NOMO-1 treated with dmso at 0.1 percent for 144 hours (cell line): ENCODE measurements at regions not wholly inside any gene's neighbourhood (a gene's known extent, or its start where the extent isn't known, plus 50 kb on each side); places are given as distances from the start of the nearest gene placed in this dataset.

ENCODE experiments used
- DNase-seq: peaks from one replicate; lab custom pipeline; 2025; ENCODE audit not compliant: unreplicated experiment; lab: John Stamatoyannopoulos, UW

GRCh38 chr7:131620673-131621609 is 64.5 kb upstream of the PODXL start:
- no peak for DNase-seq

- no peak for DNase-seq
Observed at GRCh38 chr7:131619336-131620305, 63.2 kb upstream of the PODXL start.

- no peak for DNase-seq
Observed at GRCh38 chr7:131618391-131618790, 62.0 kb upstream of the PODXL start.

DNA sequence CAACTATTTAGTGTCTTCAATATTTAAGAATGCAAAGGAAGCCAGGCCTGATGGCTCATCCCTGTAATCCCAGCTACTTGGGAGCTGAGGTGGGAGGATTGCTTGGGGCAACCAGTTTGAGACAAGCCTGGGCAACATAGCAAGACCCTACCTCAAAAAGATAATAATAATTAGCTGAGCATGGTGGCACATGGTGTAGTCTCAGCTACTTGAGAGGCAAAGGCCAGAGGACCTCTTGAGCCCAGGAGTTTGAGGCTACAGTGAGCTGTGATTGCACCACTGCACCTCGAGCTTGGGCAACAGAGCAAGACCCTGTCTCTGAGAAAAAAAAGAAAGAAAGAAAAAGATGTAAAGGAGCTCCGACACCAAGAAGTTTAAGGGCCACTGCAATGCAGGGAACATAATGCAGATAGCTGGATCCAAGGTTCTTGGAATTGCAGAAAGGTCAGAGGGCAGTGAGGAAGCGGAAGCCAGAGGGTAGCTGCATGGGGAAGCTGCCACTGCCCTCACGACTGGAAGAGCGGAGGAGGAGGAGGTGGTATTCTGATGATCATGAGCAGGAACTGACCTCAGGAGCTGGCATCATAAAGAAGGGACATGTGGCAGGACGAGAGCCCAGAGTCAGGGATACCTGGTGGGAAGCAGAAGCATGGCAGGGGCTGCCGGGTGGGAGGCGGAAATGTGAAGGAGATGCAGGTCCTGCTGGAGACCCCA is 60.2 kb upstream of the PODXL start:
- DNase-seq: no peak

- DNase-seq: no peak
Observed at GRCh38 chr7:131613909-131614308, 57.5 kb upstream of the PODXL start.

DNA sequence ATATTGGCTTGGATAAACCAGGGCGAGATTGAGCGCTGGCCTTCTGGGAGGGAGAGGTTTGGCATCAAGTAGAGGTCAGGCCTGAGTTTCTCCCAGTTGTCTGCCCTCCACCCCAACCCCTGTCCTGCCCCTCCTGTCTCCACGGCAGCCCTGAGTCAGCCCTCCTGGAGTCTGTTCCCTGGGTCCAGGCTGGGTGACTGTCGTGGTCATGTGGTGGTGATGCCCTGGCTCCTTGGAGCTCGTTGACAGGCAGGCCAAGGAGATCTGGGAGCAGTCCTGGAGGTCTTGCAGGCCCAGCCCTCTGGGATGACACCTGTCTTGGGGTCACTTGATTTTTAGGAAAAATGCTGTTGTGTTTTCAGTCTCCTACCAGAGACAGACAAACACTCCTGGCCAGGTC is 53.6 kb upstream of the PODXL start:
- DNase-seq: no peak

DNA sequence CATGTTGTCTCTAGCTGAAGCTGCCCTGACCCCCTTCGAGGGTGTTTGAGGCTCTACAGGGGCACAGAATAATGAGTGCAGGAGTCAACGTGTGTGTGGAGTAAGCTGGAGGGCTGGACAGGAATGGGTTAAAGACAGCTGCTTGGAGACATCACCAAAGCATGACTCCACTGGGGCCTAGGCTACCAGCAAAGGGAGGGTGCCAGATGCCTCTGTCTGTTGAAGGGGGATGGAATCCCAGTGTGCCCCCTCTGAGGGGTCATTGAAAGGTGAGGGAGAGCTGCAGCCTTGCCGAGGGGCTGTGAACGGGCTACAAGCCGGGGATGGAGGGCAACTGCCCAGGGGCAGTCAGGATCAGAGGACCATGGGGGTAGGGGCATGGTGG is 51.7 kb upstream of the PODXL start:
- DNase-seq: no peak

DNA sequence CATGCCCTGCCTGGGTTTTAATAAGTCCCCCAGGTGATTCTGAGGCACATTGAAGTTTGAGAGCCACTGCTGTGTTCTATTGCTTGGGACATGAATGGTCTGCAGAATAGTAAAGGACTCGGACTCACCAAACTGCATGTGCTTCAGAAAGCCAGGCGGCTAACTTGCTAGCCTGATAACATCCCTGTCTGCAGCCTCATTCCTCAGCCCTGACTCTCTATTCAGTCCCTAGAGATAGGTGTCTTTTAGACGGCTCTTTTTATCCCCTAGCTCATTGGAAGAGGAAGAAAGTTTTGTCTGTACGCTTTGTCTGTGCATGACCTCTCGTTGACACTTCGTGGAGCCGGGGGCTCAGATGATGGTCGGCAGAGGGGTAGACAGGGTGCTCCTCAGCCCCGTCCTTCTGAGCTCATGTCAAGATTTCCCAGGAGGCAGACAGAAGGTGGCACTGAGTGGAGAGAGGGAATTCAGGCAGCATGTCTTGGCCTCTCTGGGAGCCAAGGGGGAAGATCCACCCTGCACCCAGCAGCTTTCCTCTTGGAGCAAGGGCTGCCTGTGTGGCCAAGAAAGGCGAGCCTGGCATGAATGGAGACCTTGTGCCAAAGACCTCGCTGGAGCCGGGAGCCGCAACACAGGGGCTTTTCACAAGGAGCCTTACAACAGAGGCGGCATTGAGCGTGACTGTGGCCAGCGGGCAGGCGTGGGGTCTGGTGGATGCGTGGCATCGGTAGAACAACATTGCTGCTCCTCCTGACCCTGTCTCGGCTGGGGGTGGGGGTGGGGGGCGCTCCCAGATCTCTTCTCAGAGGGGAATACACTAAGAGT is 51.1 kb upstream of the PODXL start:
- no peak for DNase-seq

- peak; percentile 2 for DNase-seq
Observed at GRCh38 chr7:131606346-131607290, 50.2 kb upstream of the PODXL start.
